Upper lobe of right lung (tissue), 1 donor: ENCODE measurements at regions not wholly inside any gene's neighbourhood (a gene's known extent, or its start where the extent isn't known, plus 50 kb on each side); places are given as distances from the start of the nearest gene placed in this dataset.
"Not testable (repeated sequence)": the region's sequence is repeated elsewhere in the genome, so short reads cannot be mapped to it uniquely, and the experiment has no call there.

Experiments
- ATAC-seq: fragments of 200-7000 bp; cut with Tn5 transposase; one replicate; pipeline ENCODE4 v1.9.1; 2020; ENCODE audit warnings: mild to moderate bottlenecking, moderate library complexity
- DNase-seq: peaks from one replicate; pipeline ENCODE4 v3.0.0-alpha.2; 2020
- H3K27ac ChIP-seq: fragments of 200-600 bp; one replicate; pipeline ENCODE4 v1.8.0; 2022
- H3K27me3 ChIP-seq: fragments of 200-600 bp; one replicate; pipeline ENCODE4 v1.8.0; 2022; ENCODE audit warnings: mild to moderate bottlenecking
- H3K36me3 ChIP-seq: fragments of 200-600 bp; one replicate; pipeline ENCODE4 v1.8.0; 2022
- H3K4me1 ChIP-seq: fragments of 200-600 bp; one replicate; pipeline ENCODE4 v1.8.0; 2022
- H3K4me3 ChIP-seq: fragments of 200-600 bp; one replicate; pipeline ENCODE4 v1.8.0; 2022; ENCODE audit warnings: mild to moderate bottlenecking
- H3K9me3 ChIP-seq: fragments of 200-600 bp; one replicate; pipeline ENCODE4 v1.8.0; 2022
- CTCF ChIP-seq: fragments of 200-600 bp; IDR thresholded peaks from one replicate; pipeline ENCODE4 v1.8.0; 2022; ENCODE audit warnings: antibody characterized with exemption
- intact Hi-C: fragments of 100-400 bp; cut with DNase I; formaldehyde crosslinking; loops from one replicate; pipeline ENCODE4 v1.11.0; 2022
- donor health status: DM: no; HTN: yes; CAD: no; lungs with severe emphysema.

DNA sequence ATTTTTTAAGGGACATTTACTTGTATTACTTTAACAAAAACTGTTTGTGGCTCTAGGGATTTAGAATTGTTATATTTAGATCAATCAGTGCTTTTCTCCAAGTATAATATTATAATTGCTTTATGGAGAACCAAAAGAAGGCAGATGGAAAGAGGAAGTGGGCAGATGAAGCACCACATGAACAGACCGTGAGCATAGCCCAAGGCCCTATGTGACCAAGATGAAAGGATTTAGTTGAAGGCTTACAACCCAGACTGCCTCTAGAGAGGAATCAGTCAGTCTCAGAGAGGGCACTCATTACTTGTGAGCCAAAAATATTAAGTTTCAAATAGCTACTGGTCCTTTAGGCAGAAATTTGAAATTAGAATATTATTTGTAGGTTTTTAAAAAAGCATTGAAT is 102.3 kb upstream of the IMPG1 start:
- H3K4me1 ChIP-seq = no peaks in the 10 kb centered on the region
- H3K4me3 ChIP-seq = no peak overlapping the region
- H3K27me3 ChIP-seq = no peaks in the 10 kb centered on the region
- H3K27ac ChIP-seq = no peak overlapping the region
- ATAC-seq (no peak), DNase-seq (no peak)
- TF ChIP-seq CTCF = no peak
- H3K36me3 ChIP-seq = no peaks in the 10 kb centered on the region
- intact Hi-C loops = no loop called here
- H3K9me3 ChIP-seq = no peaks in the 10 kb centered on the region

DNA sequence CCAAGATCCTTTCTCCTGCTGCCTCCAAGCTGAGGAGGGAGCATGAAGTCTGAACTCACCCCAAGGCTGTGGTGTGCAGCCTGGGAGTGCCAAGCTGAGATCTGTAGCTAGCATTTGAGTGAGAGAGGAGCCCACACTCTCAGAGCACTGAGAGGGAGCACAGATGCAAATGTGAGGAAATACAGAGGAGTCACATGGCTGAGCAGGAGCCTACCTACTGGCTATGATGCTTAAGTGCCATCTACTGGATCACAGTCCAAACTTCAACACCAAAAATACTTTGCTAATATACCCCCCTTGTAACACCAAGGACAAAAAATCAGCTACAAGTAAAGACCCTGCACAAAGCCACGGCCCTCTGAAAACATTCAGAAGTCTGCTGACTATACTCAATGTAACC is 94.4 kb upstream of the IMPG1 start:
- Histone ChIP-seq H3K9me3 (no peaks in the 10 kb centered on the region), H3K27me3 (no peaks in the 10 kb centered on the region), H3K4me3 (no peak overlapping the region), H3K36me3 (no peaks in the 10 kb centered on the region), H3K4me1 (no peaks in the 10 kb centered on the region), H3K27ac (no peak overlapping the region)
- TF ChIP-seq CTCF = no peak
- ATAC-seq (no peak), DNase-seq (no peak)
- intact Hi-C loops = no loop called here

GRCh38 chr6:76166297-76166696 is 93.8 kb upstream of the IMPG1 start:
- ATAC-seq = peak; percentile 25
- intact Hi-C loops = no loop called here
- no peaks in the 10 kb centered on the region for H3K4me1 ChIP-seq
- no peak overlapping the region for H3K4me3 ChIP-seq
- TF ChIP-seq CTCF = no peak
- DNase-seq = no peak
- H3K36me3 ChIP-seq = no peaks in the 10 kb centered on the region
- no peaks in the 10 kb centered on the region for H3K9me3 ChIP-seq
- no peak overlapping the region for H3K27ac ChIP-seq
- no peaks in the 10 kb centered on the region for H3K27me3 ChIP-seq

- ATAC-seq (peak; percentile 34), DNase-seq (no peak)
- Histone ChIP-seq H3K4me3 (no peak overlapping the region), H3K9me3 (no peaks in the 10 kb centered on the region), H3K27me3 (no peaks in the 10 kb centered on the region), H3K36me3 (no peaks in the 10 kb centered on the region), H3K4me1 (no peaks in the 10 kb centered on the region), H3K27ac (no peak overlapping the region)
- no peak for TF ChIP-seq CTCF
- intact Hi-C loops = no loop called here
Measured at GRCh38 chr6:76165471-76166221, 93.2 kb upstream of the IMPG1 start.

DNA sequence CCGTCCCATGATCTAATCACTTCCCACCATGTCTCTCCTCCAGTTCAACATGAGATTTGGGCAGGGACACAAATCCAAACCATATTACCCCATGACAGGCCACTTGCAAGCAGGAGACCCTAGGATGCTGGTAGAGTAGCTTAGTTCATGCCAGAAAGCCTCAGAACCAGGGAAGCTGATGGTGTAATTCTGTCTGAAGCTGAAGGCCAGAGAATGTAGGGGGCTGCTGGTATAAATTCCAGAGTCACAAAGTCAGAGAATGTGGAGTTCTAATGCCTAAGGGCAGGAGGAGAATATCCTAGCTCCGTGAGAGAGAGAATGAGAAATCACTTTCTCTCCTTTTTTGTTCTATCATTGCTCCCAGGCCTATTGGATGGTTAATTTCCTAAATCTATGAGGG is 90.3 kb upstream of the IMPG1 start:
- H3K4me1 ChIP-seq = no peaks in the 10 kb centered on the region
- no peak for TF ChIP-seq CTCF
- peaks cover under 1% of the 10 kb centered on the region for H3K9me3 ChIP-seq
- H3K36me3 ChIP-seq = no peaks in the 10 kb centered on the region
- intact Hi-C loops = no loop called here
- DNase-seq = no peak
- no peak for ATAC-seq
- H3K4me3 ChIP-seq = no peak overlapping the region
- no peak overlapping the region for H3K27ac ChIP-seq
- H3K27me3 ChIP-seq = no peaks in the 10 kb centered on the region

DNA sequence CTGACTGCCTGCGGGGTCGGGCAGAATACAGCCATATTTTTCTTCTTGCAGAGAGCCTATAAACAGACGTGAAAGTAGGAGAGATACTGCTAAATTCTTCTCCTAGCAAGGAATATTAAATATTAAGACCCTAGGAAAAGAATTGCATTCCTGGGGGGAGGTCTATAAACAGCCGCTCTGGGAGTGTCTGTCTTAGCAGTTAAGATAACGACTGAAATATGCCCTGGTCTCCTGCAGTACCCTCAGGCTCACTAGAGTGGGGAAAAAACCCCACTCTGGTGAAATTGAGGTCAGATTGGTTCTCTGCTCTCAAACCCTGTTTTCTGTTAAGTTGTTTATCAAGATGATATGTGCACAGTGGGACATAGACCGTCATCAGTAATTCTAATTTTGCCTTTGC is 85.3 kb upstream of the IMPG1 start:
- H3K4me1 ChIP-seq, H3K27ac ChIP-seq, H3K36me3 ChIP-seq, ATAC-seq, intact Hi-C loops, DNase-seq, H3K4me3 ChIP-seq, H3K27me3 ChIP-seq, H3K9me3 ChIP-seq: not testable (repeated sequence)
